Heart right ventricle (tissue), 16 donors: ENCODE measurements at regions not wholly inside any gene's neighbourhood (a gene's known extent, or its start where the extent isn't known, plus 50 kb on each side); places are given as distances from the start of the nearest gene placed in this dataset.
A peak's percentile ranks its signal among the peaks of the same experiment; 100 is the strongest.

ENCODE experiments used
- ATAC-seq, 8 donors: fragments of 200-7000 bp; cut with Tn5 transposase; one replicate each; pipeline ENCODE4 v1.9.1; 2020; ENCODE audit warnings: mild to moderate bottlenecking in 8 of 8, moderate library complexity in 8 of 8, moderate number of reproducible peaks in 1 of 8
- DNase-seq, 2 donors: peaks; one replicate each; pipeline ENCODE4 v3.0.0-alpha.2; 2020
- H3K27ac ChIP-seq, 10 donors: fragments of 200-600 bp; sonication (generic) in 2 of 10; one replicate each; pipeline versions ENCODE4 v1.5.0 to v1.8.0; 2020 to 2022; ENCODE audit warnings: mild to moderate bottlenecking in 3 of 10
- H3K27me3 ChIP-seq, 7 donors: fragments of 200-600 bp; one replicate each; pipeline ENCODE4 v1.8.0; 2021 to 2022; ENCODE audit warnings: mild to moderate bottlenecking in 2 of 7
- H3K36me3 ChIP-seq, 9 donors: fragments of 200-600 bp; sonication (generic) in 1 of 9; one replicate each; pipeline versions ENCODE4 v1.5.0 to v1.8.0; 2020 to 2022; ENCODE audit warnings: mild to moderate bottlenecking in 2 of 9
- H3K4me1 ChIP-seq, 9 donors: fragments of 200-600 bp; sonication (generic) in 1 of 9; one replicate each; pipeline versions ENCODE4 v1.5.0 to v1.8.0; 2020 to 2022; ENCODE audit warnings: mild to moderate bottlenecking in 4 of 9
- H3K4me3 ChIP-seq, 10 donors: fragments of 200-600 bp; sonication (generic) in 2 of 10; one replicate each; pipeline versions ENCODE4 v1.5.0 to v1.8.0; 2020 to 2022; ENCODE audit warnings: mild to moderate bottlenecking in 7 of 10, moderate library complexity in 2 of 10
- H3K9me3 ChIP-seq, 11 donors: fragments of 200-600 bp in 10 of 11; sonication (generic) in 2 of 11; one replicate each; pipeline versions ENCODE4 v1.5.0 to v1.8.0; 2013 to 2022; ENCODE audit warnings: mild to moderate bottlenecking in 2 of 11, control low read depth in 1 of 11, moderate library complexity in 1 of 11
- WGBS, 2 donors: extraction: QIAGEN DNeasy Blood & Tissue Kit; methylation state at CpG; one replicate each; pipeline ENCODE4 v1.1.7; 2013; ENCODE audit warnings: inconsistent platforms in 1 of 2; 5-methylcytosine and 5-hydroxymethylcytosine counted together
- intact Hi-C, 10 donors: fragments of 100-400 bp; cut with DNase I; formaldehyde crosslinking; loops; one replicate each; pipeline versions ENCODE4 v1.11.1 to v1.14.2; 2022
- TF ChIP-seq, protein P1 (sequence below), 9 donors: fragments of 200-600 bp; sonication (generic) in 2 of 9; IDR thresholded peaks; one replicate each; pipeline versions ENCODE4 v1.5.0 to v1.8.0; 2021 to 2022; ENCODE audit warnings: antibody characterized with exemption in 9 of 9, mild to moderate bottlenecking in 5 of 9, moderate library complexity in 1 of 9
- donor health status: Arrhythmogenic right ventricular cardiomyopathy.
- donor health status: ischemic (EF 13 %, LVEDD 7.1; RV severe dilation, severe dysfunction).
- donor health status: healthy with polysubstance abuse.
- donor health status: DM: no; HTN: yes; CAD: no.
- donor health status: DM: no; HTN: no; CAD: no.
- donor health status: ischemic (EF 25% LVEDD 6.9; RV normal size, moderate dysfunction).
- donor health status: ischemic (EF 25% LVEDD 5.7; RV mildly dilated, moderate dysfunction).
- donor health status: healthy.
- donor health status: DM: yes; HTN: yes; CAD: no.
- donor health status: Ischemic cardiomyopathy.
- donor health status: ischemic (EF 35%, LVEDD 5.7; RV mildly dilated, moderate dysfunction).
- donor health status: nonischemic (EF 11% LVEDD 7.7; RV severe dilation, severe dysfunction).
- donor health status: DM: yes; HTN: yes; CAD: no.
- donor health status: PGD.
- donor health status: ischemic (EF 29% LVEDD 5.4; RV normal size, mild dysfunction).
- donor health status: nonischemic (EF 23%, LVEDD 6.1; RV moderate dilation, normal function).

GRCh38 chr17:34140006-34140405 lies 115.1 kb upstream of the CCL2 start:
- WGBS, 2 donors = 76 to 79% methylated on average over 7 to 8 of the region's 8 CpGs
- intact Hi-C loops = loop anchor here in 2 of 10 donors (5.0 to 10.0 kb wide), 3 partner anchors 58 to 355 kb away; no protein-coding TSS in a partner anchor

DNA sequence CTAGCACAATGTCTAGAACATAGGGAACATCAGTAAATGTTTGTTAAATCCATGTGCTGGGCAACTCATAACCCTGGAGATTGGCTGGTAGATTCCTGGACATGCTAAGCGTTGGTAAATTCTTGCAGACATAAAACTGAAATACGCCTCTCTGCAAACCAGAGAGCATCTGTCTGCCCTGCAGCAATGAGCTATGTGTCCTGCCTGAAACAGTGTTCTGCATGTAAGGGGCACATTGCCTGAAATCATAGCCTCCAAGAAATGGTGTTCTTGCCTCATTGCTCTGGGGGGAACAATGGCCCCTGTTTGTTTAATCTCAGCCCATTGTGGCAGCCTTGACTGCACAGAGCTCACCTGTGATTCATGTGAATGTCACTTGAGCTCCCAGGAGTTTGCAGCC lies 113.5 kb upstream of the CCL2 start:
- Histone ChIP-seq H3K4me1 (no peaks in the 10 kb centered on the region), H3K4me3 (no peak overlapping the region), H3K9me3 (no peaks in the 10 kb centered on the region), H3K27me3 (peaks cover 0 to 44% (median 21%) of the 10 kb centered on the region in 7 donors), H3K36me3 (no peaks in the 10 kb centered on the region), H3K27ac (no peak overlapping the region)
- 89% methylated on average over 2 of the region's 2 CpGs for WGBS, 2 donors
- DNase-seq (no peak), ATAC-seq (no peak)
- TF ChIP-seq, protein P1, sequence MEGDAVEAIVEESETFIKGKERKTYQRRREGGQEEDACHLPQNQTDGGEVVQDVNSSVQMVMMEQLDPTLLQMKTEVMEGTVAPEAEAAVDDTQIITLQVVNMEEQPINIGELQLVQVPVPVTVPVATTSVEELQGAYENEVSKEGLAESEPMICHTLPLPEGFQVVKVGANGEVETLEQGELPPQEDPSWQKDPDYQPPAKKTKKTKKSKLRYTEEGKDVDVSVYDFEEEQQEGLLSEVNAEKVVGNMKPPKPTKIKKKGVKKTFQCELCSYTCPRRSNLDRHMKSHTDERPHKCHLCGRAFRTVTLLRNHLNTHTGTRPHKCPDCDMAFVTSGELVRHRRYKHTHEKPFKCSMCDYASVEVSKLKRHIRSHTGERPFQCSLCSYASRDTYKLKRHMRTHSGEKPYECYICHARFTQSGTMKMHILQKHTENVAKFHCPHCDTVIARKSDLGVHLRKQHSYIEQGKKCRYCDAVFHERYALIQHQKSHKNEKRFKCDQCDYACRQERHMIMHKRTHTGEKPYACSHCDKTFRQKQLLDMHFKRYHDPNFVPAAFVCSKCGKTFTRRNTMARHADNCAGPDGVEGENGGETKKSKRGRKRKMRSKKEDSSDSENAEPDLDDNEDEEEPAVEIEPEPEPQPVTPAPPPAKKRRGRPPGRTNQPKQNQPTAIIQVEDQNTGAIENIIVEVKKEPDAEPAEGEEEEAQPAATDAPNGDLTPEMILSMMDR (IDR thresholded peaks at IDR 0.05) = no peak
- intact Hi-C loops = loop anchor here in 2 of 10 donors (5.0 to 10.0 kb wide), 3 partner anchors 59 to 357 kb away; no protein-coding TSS in a partner anchor

More at GRCh38 chr17:34140006-34140405, 115.1 kb upstream of the CCL2 start:
- Histone ChIP-seq H3K36me3 (no peaks in the 10 kb centered on the region), H3K4me1 (no peaks in the 10 kb centered on the region), H3K9me3 (no peaks in the 10 kb centered on the region), H3K4me3 (no peak overlapping the region), H3K27me3 (peaks cover 0 to 32% (median 11%) of the 10 kb centered on the region in 7 donors), H3K27ac (no peak overlapping the region)
- no peak for ATAC-seq
- DNase-seq = no peak
- TF ChIP-seq, protein P1 (IDR thresholded peaks at IDR 0.05) = no peak

- WGBS, 2 donors = 87 to 91% methylated on average over 1 of the region's 1 CpG
- no peak overlapping the region for H3K27ac ChIP-seq
- TF ChIP-seq, protein P1 (IDR thresholded peaks at IDR 0.05) = no peak
- intact Hi-C loops = loop anchor here in 2 of 10 donors (5.0 to 10.0 kb wide), 3 partner anchors 61 to 359 kb away; no protein-coding TSS in a partner anchor
- H3K4me1 ChIP-seq = no peaks in the 10 kb centered on the region
- DNase-seq (no peak), ATAC-seq (no peak)
- H3K4me3 ChIP-seq = no peak overlapping the region
- H3K27me3 ChIP-seq = peaks cover 0 to 54% (median 30%) of the 10 kb centered on the region in 7 donors
- no peaks in the 10 kb centered on the region for H3K36me3 ChIP-seq
- H3K9me3 ChIP-seq = no peaks in the 10 kb centered on the region
These were observed 111.7 kb upstream of the CCL2 start for GRCh38 chr17:34143430-34143829.

DNA sequence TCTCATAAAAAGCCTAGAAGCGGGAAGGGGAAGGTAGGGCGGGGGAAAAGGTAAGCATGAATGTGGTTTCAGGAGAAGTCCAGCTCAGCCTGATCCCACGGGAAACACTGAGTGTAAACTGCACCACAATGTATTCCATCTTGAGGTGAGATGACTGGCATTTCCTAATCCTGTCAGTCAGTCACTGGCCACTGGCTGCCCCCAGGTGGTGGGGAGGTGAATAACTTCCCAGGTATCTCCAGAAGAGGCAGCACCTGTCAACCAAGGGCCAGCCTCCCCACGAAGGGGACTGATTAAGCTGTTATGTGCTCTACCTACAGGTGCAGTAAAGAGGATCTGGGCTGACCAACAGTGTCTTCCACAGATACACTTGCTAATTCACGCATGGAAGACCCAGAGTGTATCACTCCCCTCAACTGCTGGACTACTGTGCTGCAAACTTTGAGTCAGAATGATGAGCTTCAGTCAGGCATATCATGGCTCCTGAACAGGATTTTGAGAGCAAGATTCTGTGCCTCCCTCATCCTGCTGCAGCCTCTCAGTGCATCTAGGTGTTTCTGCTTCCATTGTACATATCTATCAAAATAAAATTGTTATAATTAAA lies 108.5 kb upstream of the CCL2 start:
- WGBS, 2 donors = 31 to 39% methylated on average over 5 of the region's 5 CpGs
- TF ChIP-seq, protein P1 (IDR thresholded peaks at IDR 0.05) = peak; percentile 18 to 65 (median 54)
- H3K4me1 ChIP-seq = no peaks in the 10 kb centered on the region
- H3K36me3 ChIP-seq = no peaks in the 10 kb centered on the region
- no peak overlapping the region for H3K27ac ChIP-seq
- peaks cover 0 to 46% (median 23%) of the 10 kb centered on the region in 7 donors for H3K27me3 ChIP-seq
- no peaks in the 10 kb centered on the region for H3K9me3 ChIP-seq
- intact Hi-C loops = loop anchor here (2.0 to 10.0 kb wide), 9 partner anchors 64 to 369 kb away; no protein-coding TSS in a partner anchor
- ATAC-seq (peak in 3 of 8 donors; percentile 41 to 64 (median 61)), DNase-seq (peak; percentile 37 to 53)
- H3K4me3 ChIP-seq = no peak overlapping the region
